T47D (cell line): ENCODE measurements at regions not wholly inside any gene's neighbourhood (a gene's known extent, or its start where the extent isn't known, plus 50 kb on each side); places are given as distances from the start of the nearest gene placed in this dataset.
"Not testable (repeated sequence)": the region's sequence is repeated elsewhere in the genome, so short reads cannot be mapped to it uniquely, and the experiment has no call there.

Experiments
- DNase-seq, 2 experiments: peaks; one replicate each; pipeline versions ENCODE4 v3.0.0 to v3.0.0-alpha.2; 2011 to 2012; ENCODE audit warnings: low read depth in 1 of 2, low spot score in 1 of 2
- JUND ChIP-seq: IDR thresholded peaks from 2 replicates; pipeline ENCODE4 v1.6.1; 2012; ENCODE audit warnings: low read depth
- in situ Hi-C: cut with HindIII; loops from 2 replicates; pipeline ENCODE4 v1.10.0; 2016; ENCODE audit warnings: low sequenced_read_pairs, low pct_unique_long_range_greater_than_20kb

DNA sequence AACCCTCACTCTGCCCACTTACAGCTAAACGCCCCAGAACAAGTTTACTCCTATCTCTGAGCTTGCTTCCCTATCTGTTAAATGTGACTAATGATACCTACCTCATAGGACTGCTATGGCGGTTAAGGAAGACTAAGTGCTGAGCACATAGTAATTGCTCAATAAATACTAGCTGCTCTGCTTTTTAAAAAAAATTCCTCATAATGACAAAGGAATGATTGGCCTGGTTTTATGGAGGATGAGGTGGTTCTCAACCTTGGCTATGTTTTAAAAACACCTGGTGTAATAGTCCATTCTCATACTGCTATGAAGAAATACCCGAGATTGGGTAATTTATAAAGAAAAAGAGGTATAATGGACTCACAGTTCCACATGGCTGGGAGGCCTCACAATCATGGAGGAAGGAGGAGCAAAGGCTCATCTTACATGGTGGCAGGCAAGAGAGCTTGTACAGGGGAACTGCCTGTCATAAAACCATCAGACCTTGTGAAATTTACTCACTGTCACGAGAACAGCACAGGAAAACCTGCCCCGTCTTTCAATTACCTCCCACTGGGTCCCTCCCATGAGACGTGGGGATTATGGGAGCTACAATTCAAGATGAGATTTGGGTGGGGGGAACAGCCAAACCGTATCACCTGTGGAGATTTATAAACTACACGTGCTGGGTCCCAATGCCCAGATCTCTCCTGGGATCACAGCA is 127.2 kb upstream of the SYT13 start:
- no peak for DNase-seq
- in situ Hi-C loops, result no loop called here
- TF ChIP-seq JUND, result no peak

DNA sequence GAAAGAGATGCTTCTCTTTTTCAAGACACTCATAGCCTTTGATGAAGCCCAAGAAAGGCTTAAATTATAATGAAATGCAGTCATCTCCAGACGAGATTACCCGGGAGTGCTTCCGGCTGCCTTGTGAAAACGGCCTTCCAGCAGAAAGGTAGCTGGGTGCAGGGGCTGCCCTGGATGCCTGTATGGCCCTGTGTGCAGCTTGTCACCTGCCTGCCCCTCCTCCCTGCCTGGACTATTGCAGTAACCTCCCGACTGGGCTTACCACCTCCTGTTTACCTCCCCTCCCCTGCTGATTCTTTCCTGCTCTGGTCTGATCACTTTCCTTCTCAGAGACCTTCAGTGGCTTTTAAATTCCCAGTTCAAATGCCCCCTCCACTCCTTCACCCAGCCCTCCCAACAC is 126.4 kb upstream of the SYT13 start:
- DNase-seq, result no peak
- in situ Hi-C loops, result no loop called here
- TF ChIP-seq JUND, result no peak

DNA sequence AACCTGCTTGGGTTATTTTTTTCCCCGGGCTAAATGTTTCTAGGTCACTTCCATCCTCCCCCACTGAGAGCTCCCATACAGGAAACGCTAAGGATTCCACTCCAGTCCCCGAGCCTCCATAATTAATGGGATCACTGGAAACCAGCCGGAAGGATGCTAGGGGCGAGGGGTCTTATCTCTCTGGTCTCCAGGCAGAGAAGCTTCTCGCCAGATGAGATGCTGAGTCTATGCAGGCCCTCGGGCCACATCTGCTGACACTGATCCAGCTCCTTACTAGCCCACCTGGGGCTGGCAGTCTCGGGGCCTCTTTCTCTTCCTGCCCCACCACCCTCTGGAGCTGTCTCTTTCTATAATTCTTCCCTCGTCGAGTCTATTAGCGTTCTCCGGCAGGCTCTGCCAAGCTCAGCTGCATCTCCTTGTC is 125.9 kb upstream of the SYT13 start:
- in situ Hi-C loops, result no loop called here
- TF ChIP-seq JUND, result no peak
- DNase-seq, result no peak

DNA sequence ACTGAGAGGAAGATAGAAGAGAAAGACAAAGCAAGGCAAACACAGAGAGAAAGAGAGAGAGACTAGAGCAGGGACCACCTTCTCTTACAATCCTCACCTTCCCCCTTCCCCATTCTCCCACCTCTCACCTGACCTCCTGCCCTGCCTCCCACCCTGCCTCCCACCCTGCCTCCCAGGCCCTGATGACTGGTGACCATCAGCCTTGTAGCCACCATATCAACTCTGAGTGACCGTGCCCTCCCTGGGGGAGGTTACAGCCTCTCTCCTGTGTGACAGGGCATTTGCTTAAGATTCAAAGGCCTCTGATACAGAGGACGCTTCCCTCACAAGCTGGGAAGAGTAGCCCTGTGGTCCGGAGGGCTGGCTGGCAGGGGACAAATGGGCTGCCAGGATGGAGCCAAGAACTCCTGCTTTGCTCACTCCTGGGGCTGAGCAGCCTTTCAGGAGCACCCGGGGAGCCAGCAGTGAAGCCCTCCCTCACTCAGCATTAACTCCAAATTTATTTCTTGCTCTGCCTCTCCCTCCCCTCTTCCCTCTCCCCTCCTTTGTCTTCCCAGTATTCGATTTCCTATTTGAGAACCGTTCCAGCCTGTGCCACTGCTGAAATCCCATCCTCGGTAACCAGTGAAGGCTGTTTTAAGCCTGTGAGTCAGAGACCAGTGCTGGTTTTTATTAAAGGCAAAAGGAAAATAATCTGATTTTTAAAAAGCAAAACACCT is 125.2 kb upstream of the SYT13 start:
- in situ Hi-C loops, result no loop called here
- no peak for DNase-seq
- no peak for TF ChIP-seq JUND

DNA sequence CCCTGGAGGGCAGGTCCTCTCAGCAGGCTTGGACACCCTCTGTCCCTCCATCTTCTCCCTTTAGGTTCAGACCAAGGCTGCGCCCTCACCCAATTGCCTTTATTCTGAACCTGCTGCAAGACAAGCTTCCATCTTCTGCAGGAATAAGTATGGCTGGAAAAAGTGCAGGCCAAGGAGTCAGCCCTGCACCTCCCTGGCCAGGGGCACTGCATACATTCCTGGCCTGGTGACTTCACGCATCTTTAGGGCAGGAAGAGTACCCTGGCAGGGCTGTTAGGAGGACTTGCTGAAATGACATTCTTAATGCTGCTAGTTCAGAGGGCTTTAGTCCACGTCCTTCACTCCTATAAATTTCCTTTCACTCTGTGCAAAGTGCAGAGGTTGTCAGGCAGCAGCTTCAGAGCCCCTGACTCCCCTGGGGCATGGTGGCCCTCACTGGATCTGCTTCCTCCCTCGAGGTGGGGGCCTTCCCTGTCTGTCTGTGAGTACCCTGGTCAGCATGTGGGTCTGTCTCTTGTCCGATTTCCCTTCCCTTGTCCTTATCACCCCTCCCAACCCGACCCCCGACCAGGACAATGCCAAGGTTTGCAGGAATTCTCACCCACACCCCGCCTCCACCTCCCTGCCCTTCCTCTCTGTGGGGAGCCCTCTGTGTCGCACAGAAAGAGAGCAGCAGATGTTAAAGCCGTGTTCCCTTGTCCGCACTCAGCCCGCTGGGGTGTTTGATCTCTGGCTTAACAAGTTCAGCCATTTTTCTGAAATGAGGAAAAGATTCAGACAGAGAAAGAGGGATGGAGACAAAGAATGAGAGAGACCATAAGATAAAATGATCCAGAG is 124.5 kb upstream of the SYT13 start:
- TF ChIP-seq JUND, result no peak
- no peak for DNase-seq
- in situ Hi-C loops, result no loop called here

DNA sequence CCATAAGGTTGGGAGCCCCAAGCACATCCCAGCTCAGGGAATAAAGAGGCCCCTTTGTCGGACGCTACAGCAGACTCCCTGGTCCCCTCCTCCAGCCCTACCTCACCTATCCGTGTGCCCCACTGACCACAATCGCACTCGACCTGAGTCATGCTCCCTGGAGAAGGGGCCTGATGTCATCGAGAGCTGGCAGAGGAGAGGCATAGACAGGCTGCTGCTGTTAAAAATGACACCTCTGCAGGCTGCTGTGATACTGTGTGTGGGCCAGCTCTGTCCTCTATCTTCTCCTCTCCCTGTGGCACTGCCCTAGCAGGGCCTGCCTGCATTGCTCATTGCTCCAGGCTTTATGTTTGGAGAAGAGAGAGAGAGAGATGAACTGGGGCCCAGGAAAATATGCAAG is 123.4 kb upstream of the SYT13 start:
- TF ChIP-seq JUND, result no peak
- DNase-seq, result no peak
- in situ Hi-C loops, result no loop called here

DNA sequence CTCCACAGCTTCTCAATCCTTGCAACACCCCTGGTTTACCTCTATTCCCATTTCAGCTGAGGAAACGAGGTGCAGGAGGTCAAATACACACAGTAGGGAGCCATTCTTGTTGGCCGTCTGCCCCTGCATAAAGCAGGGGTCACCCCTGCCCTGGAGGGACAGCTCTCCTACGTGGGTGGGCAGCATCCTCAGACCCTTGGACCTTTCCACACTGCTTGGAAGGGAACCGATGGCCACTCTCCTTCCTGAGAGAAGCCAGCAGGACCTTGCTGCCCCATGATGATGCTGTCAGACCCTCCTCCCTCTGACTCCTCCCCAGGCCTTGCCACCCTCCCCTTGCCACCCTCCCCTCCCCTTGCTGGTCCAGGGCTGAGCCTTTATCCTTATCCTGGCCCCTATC is 121.1 kb upstream of the SYT13 start:
- no peak for TF ChIP-seq JUND
- no peak for DNase-seq
- in situ Hi-C loops, result no loop called here

DNA sequence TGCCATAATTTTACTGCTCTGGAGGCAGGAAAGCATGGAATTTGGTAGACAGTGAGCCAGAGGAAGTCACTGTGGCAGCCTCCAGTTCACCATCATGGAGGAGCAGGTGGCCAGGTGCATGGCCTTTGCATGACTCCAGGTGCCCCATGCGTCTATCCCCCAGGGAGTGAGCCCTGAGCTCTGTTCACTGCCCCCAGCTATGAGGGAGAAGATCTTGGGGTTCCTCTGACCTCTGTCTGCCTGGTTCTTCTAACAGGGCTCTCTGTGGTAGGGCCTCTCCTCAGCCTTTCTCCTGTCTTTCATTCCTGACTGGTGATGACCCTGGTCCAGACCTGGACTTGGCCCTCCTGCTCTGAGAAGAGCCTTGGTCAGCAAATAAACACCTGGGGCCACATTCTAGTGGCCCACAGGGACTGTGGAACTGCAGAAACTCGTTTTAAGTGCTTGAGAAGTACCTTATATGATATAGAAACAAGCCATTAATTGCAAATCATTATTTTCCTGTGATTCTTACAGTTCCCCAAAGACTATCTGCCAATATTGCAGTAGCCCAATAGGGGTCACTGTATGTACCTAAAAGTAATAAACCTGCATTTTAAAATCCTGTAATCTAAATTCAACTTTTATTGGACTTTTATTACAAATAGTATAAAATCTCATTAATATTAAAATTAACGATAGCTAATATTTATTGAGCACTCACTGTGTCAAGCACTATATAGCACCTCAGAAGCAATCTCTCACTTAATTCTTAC is 120.0 kb upstream of the SYT13 start:
- TF ChIP-seq JUND, result no peak
- DNase-seq, result peak in 1 of 2 experiments; percentile 30
- in situ Hi-C loops, result no loop called here

DNA sequence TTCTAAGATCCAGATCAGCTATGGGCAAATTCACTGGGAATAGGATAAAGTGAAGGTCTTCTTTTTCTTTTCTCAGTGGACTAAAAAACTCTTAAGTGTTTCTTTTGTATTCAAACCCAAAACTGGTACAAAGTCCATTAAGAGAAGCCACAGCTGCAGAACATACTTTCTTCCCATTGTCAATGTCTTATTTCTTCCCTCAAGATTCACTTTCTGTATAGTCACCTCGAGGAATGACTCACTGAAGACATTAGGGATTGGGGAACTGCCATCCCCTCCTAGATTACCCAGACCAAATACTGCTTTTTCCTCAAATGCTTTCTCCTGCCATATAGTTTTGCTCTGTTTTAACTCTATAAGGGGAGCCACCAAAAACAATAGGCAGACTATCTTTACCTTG is 117.4 kb upstream of the SYT13 start:
- not testable (repeated sequence) for DNase-seq

DNA sequence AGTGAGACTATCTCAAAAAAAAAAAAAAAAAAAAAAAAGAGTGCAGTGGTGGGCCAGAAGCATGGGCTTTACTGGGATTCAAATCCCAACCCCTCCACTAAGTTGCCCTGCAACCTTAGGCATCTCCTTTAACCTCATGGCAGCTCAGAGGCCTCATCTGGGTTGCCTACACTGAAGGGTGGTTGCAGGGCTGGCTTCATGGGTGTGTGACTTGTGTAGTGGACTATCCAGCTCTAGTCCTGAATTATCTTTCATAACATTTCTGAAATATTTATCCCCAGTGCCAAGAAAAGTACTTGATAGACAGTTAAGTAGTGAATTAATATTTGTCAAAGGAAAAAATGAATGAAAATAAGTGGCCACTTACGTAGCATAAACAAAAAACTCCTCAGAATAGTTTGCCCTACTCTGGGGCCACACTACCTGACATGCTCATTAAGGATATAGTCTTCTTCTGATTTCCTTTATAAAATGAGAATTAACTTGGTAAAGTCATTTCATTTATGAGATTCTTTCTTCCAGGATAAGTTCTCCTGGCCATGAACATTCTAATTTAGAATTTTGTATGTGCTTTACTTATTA is 116.0 kb upstream of the SYT13 start:
- DNase-seq, result no peak
- TF ChIP-seq JUND, result no peak
- in situ Hi-C loops, result no loop called here

More for the DNA sequence above, 117.4 kb upstream of the SYT13 start:
- in situ Hi-C loops, result not testable (repeated sequence)

DNA sequence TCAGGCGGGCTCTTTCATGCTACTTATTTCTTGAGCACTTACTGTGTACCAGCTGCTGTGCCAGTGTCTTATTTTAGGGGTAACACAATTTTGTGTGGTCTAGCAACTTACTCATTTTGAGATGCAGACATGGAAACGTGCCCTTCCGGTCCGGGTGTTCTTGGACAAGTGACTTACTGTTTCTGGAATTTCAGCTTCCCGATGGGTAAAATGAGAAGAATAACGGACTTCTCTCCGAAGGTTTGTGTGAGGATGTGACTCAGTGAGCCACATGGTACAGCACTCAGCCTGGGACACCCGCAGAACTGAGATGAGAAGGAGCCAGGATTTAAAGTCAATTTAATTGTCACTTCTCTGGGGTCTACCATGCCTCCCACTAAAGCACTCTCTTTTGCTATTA is 114.5 kb upstream of the SYT13 start:
- in situ Hi-C loops, result no loop called here
- DNase-seq, result no peak
- no peak for TF ChIP-seq JUND

DNA sequence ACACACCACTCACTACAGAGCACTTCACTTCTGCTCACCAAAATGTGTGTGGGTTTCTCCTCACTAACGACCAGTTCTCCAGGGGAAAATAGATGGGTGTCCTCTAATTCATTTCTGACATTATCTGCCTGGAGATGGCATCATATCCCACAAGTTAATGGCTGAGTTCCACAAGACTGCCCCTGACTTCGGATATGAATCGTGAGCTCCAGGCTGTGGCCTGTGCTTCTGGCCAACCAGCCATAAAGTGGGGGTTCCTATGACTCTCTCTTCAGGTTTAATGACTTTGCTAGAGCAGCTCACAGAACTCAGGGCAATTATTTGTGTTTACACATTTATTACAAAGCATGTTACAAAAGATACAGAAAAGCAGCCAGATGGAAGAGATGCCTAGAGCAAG is 113.0 kb upstream of the SYT13 start:
- DNase-seq, result no peak
- TF ChIP-seq JUND, result no peak
- in situ Hi-C loops, result no loop called here
